IMR-90 (cell line): ENCODE measurements at regions not wholly inside any gene's neighbourhood (a gene's known extent, or its start where the extent isn't known, plus 50 kb on each side); places are given as distances from the start of the nearest gene placed in this dataset.

Experiments used
- ATAC-seq: fragments of 200-7000 bp; cut with Tn5 transposase; 2 replicates; pipeline ENCODE4 v1.9.1; 2020; ENCODE audit warnings: low read depth, mild to moderate bottlenecking, moderate library complexity
- BruUV-seq: library from RNA; stranded (reverse); fragments of 400-500 nt; replicated peaks from 2 replicates; lab custom pipeline; 2021; lab: Mats Ljungman, UMichigan
- CTCF ChIA-PET: fragments of 300-600 bp; formaldehyde crosslinking; extraction: SDS; loops from one replicate; lab custom pipeline; 2021; ENCODE audit warnings: antibody characterized with exemption; lab: Yijun Ruan, JAX
- POLR2A ChIA-PET: fragments of 300-600 bp; sonication (Branson Sonifier 250); formaldehyde crosslinking; loops from one replicate; lab custom pipeline; 2022; ENCODE audit warnings: antibody characterized with exemption; ENCODE audit not compliant: unreplicated experiment; lab: Charles Lee
- DNase-seq: peaks from one replicate; pipeline ENCODE4 v3.0.0; 2013
- H2AFZ ChIP-seq: replicated peaks from 2 replicates; pipeline ENCODE3; 2013; ENCODE audit warnings: low read length, mild to moderate bottlenecking; ENCODE audit not compliant: poor library complexity
- H2AK5ac ChIP-seq: 2 replicates; pipeline ENCODE4 v1.6.1; 2013; ENCODE audit warnings: low read depth, low read length, inconsistent platforms
- H2AK9ac ChIP-seq: replicated peaks from 2 replicates; pipeline ENCODE3; 2013; ENCODE audit warnings: mild to moderate bottlenecking, low read depth, low read length, moderate library complexity; ENCODE audit not compliant: poor library complexity
- H2BK120ac ChIP-seq: 2 replicates; pipeline ENCODE4 v1.6.1; 2013; ENCODE audit warnings: low read depth, low read length, inconsistent platforms
- H2BK15ac ChIP-seq: 3 replicates; pipeline ENCODE4 v1.6.1; 2013; ENCODE audit warnings: low read depth, low read length, inconsistent platforms
- H2BK20ac ChIP-seq: 2 replicates; pipeline ENCODE4 v1.6.1; 2013; ENCODE audit warnings: low read depth, mild to moderate bottlenecking, inconsistent platforms, low read length, moderate library complexity
- H2BK5ac ChIP-seq: 2 replicates; pipeline ENCODE4 v1.6.1; 2013; ENCODE audit warnings: mild to moderate bottlenecking, low read depth, low read length, inconsistent platforms; ENCODE audit not compliant: poor library complexity, severe bottlenecking
- H3K14ac ChIP-seq: replicated peaks from 2 replicates; pipeline ENCODE4 v1.6.1; 2013; ENCODE audit warnings: low read depth, low read length, inconsistent platforms
- H3K18ac ChIP-seq: 2 replicates; pipeline ENCODE4 v1.6.1; 2013; ENCODE audit warnings: low read depth, low read length, control low read depth
- H3K23ac ChIP-seq: 2 replicates; pipeline ENCODE4 v1.6.1; 2013; ENCODE audit warnings: low read depth, low read length, inconsistent platforms
- H3K27ac ChIP-seq: 2 replicates; pipeline ENCODE4 v1.5.1; 2013; ENCODE audit warnings: mild to moderate bottlenecking, control low read depth, low read length; ENCODE audit not compliant: insufficient read depth
- H3K27me3 ChIP-seq: 2 replicates; pipeline ENCODE4 v1.6.1; 2013; ENCODE audit warnings: low read length; ENCODE audit not compliant: control insufficient read depth, insufficient read depth
- H3K36me3 ChIP-seq: 2 replicates; pipeline ENCODE4 v1.6.1; 2013; ENCODE audit warnings: low read length, mixed read lengths; ENCODE audit not compliant: control insufficient read depth, insufficient read depth
- H3K4ac ChIP-seq: 2 replicates; pipeline ENCODE4 v1.6.1; 2013; ENCODE audit warnings: low read depth, low read length, inconsistent platforms
- H3K4me1 ChIP-seq: 2 replicates; pipeline ENCODE4 v1.6.1; 2013; ENCODE audit warnings: low read length, mixed read lengths; ENCODE audit not compliant: control insufficient read depth, insufficient read depth
- H3K4me2 ChIP-seq: 2 replicates; pipeline ENCODE4 v1.6.1; 2013; ENCODE audit warnings: low read depth, mild to moderate bottlenecking, control low read depth, low read length, moderate library complexity
- H3K4me3 ChIP-seq: 2 replicates; pipeline ENCODE4 v1.5.1; 2013; ENCODE audit warnings: low read depth, mild to moderate bottlenecking, control low read depth, low read length, moderate library complexity; ENCODE audit not compliant: insufficient read depth
- H3K56ac ChIP-seq: 2 replicates; pipeline ENCODE4 v1.6.1; 2013; ENCODE audit warnings: low read length, inconsistent platforms; ENCODE audit not compliant: insufficient read depth; ENCODE audit errors: extremely low read depth
- H3K79me1 ChIP-seq, 2 experiments: 2 replicates each; pipeline ENCODE4 v1.6.1; 2013; ENCODE audit warnings: low read length in 2 of 2, inconsistent platforms in 1 of 2, low read depth in 1 of 2
- H3K9ac ChIP-seq: 2 replicates; pipeline ENCODE4 v1.6.1; 2013; ENCODE audit warnings: low read depth, low read length, control low read depth
- H3K9me1 ChIP-seq: 2 replicates; pipeline ENCODE4 v1.6.1; 2013; ENCODE audit warnings: low read length, inconsistent platforms; ENCODE audit not compliant: insufficient read depth
- H3K9me3 ChIP-seq: 2 replicates; pipeline ENCODE4 v1.6.1; 2013; ENCODE audit warnings: low read length; ENCODE audit not compliant: control insufficient read depth, insufficient read depth
- H4K20me1 ChIP-seq: 2 replicates; pipeline ENCODE4 v1.6.1; 2013; ENCODE audit warnings: low read length, inconsistent platforms; ENCODE audit not compliant: insufficient read depth
- H4K5ac ChIP-seq: 2 replicates; pipeline ENCODE4 v1.6.1; 2013; ENCODE audit warnings: mild to moderate bottlenecking, low read depth, low read length, control low read depth
- H4K8ac ChIP-seq, 2 experiments: 2 replicates each; pipeline ENCODE4 v1.6.1; 2013; ENCODE audit warnings: low read depth in 2 of 2, low read length in 2 of 2, control low read depth in 1 of 2, inconsistent platforms in 1 of 2
- H4K91ac ChIP-seq: 2 replicates; pipeline ENCODE4 v1.6.1; 2013; ENCODE audit warnings: low read depth, low read length, inconsistent platforms; ENCODE audit not compliant: insufficient read depth
- MXI1 ChIP-seq: IDR thresholded peaks from 2 replicates; pipeline ENCODE4 v1.6.1; 2012; ENCODE audit warnings: low read depth, mild to moderate bottlenecking, low read length, moderate library complexity, borderline replicate concordance
- SMC3 ChIP-seq: fragments of 150-350 bp; IDR thresholded peaks from 2 replicates; pipeline ENCODE4 v1.6.1; 2016; ENCODE audit warnings: low read depth, mild to moderate bottlenecking, antibody characterized with exemption, low read length, moderate library complexity
- WGBS, 2 experiments: methylation state at CpG; one replicate each; pipeline versions ENCODE4 v1.1.5 to v1.1.7; 2013; ENCODE audit warnings: missing lambda C conversion rate in 2 of 2; ENCODE audit not compliant: insufficient read length in 1 of 2; ENCODE audit errors: extremely low coverage in 2 of 2; 5-methylcytosine and 5-hydroxymethylcytosine counted together
- dilution Hi-C: fragments of 300-500 bp; cut with HindIII; formaldehyde crosslinking; loops from one replicate; pipeline ENCODE4 v1.14.3; 2018; ENCODE audit warnings: low sequenced_read_pairs; ENCODE audit not compliant: unreplicated experiment
- in situ Hi-C: fragments of 300-500 bp; cut with MboI; formaldehyde crosslinking; loops from 3 replicates; pipeline ENCODE4 v1.14.3; 2019; ENCODE audit warnings: low sequenced_read_pairs, inconsistent platforms, mixed read lengths
- intact Hi-C: fragments of 100-400 bp; cut with micrococcal nuclease; formaldehyde crosslinking; loops from 2 replicates; pipeline ENCODE4 v1.10.0; 2022

DNA sequence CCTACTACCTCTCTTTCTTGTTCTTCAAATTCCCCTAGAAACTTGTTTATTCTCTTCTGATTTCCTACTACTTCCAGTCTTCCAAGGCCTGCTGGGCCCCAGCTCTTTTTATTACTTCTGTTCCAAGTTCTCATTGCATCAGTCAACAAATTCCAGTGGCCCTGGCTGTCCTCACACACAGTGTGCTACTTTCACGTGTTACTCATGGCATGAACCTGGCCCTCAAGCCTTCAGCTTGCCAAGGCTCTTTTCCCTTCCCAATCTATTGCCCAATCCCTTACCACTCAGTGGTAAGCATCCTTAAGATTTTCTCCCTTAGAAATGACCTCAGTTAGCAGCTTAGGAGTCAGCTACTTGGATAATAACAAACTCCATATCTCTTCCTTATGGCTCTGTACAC lies 613.5 kb downstream of the LMO4 start:
- Histone ChIP-seq H3K23ac (no peak overlapping the region), H3K4ac (no peak overlapping the region), H3K4me3 (no peak overlapping the region), H3K4me2 (no peak overlapping the region), H2BK20ac (no peak overlapping the region), H2AK9ac (no peak overlapping the region), H4K20me1 (no peaks in the 10 kb centered on the region), H3K27me3 (no peaks in the 10 kb centered on the region), H3K79me1 (no peaks in the 10 kb centered on the region), H3K9me3 (no peaks in the 10 kb centered on the region), H2AFZ (no peak overlapping the region), H2BK5ac (no peak overlapping the region), H3K56ac (no peak overlapping the region), H4K91ac (no peak overlapping the region), H2BK120ac (no peak overlapping the region), H3K9me1 (no peaks in the 10 kb centered on the region), H3K18ac (no peak overlapping the region), H2BK15ac (no peak overlapping the region), H3K9ac (no peak overlapping the region), H3K14ac (no peak overlapping the region), H2AK5ac (no peak overlapping the region), H4K5ac (no peak overlapping the region), H3K36me3 (no peaks in the 10 kb centered on the region), H4K8ac (no peak overlapping the region), H3K27ac (no peak overlapping the region), H3K4me1 (no peaks in the 10 kb centered on the region)
- DNase-seq (peak; percentile 35), ATAC-seq (no peak)
- no peak for TF ChIP-seq MXI1
- no peak for TF ChIP-seq SMC3
- CTCF ChIA-PET: interaction anchor here (0.8 to 1.2 kb wide), 2 partner anchors 12 to 40 kb away, joined by 3 to 4 read pairs; no protein-coding TSS in a partner anchor
- BruUV-seq: no TSS peak
- intact Hi-C loops: no loop called here
- POLR2A ChIA-PET: no interaction called here
- in situ Hi-C loops: loop anchor here (10.0 kb wide), 1 partner anchor 257 kb away; no protein-coding TSS in a partner anchor
- dilution Hi-C loops: no loop called here
- 57% methylated on average over 1 of the region's 1 CpG; no CpG with 5 or more reads in 1 of the 2 experiments for WGBS, 2 experiments
